CD4-positive, alpha-beta T cell (primary cell): ENCODE measurements at regions not wholly inside any gene's neighbourhood (a gene's known extent, or its start where the extent isn't known, plus 50 kb on each side); places are given as distances from the start of the nearest gene placed in this dataset.

ENCODE experiments used
- ATAC-seq: fragments of 200-7000 bp; cut with Tn5 transposase; one replicate; pipeline ENCODE4 v1.10.0; 2022; ENCODE audit warnings: mild to moderate bottlenecking; ENCODE audit not compliant: poor library complexity
- CTCF ChIA-PET: fragments of 350-600 bp; sonication (Branson Sonifier 250); formaldehyde crosslinking; loops from one replicate; lab custom pipeline; 2021; ENCODE audit warnings: antibody characterized with exemption, inconsistent platforms; lab: Charles Lee
- POLR2A ChIA-PET: fragments of 350-600 bp; sonication (Branson Sonifier 250); formaldehyde crosslinking; loops from one replicate; lab custom pipeline; 2021; ENCODE audit warnings: antibody characterized with exemption, inconsistent platforms; lab: Charles Lee
- DNase-seq, 14 experiments: peaks; one replicate each; pipeline ENCODE4 v3.0.0-alpha.2; 2013 to 2020; ENCODE audit warnings: mixed read lengths in 2 of 14
- H3K27ac ChIP-seq, 2 donors: one replicate each; pipeline versions ENCODE4 v1.5.1 to v1.7.0; 2013; ENCODE audit warnings: low read length in 2 of 2, low read depth in 1 of 2, mild to moderate bottlenecking in 1 of 2
- H3K27me3 ChIP-seq, 2 experiments: 1 replicate in 1 of 2; 2 replicates in 1 of 2; pipeline versions ENCODE4 v1.6.1 to v1.7.0; 2013; ENCODE audit warnings: low read length in 2 of 2, control low read depth in 1 of 2, mild to moderate bottlenecking in 1 of 2, moderate library complexity in 1 of 2; ENCODE audit not compliant: insufficient read depth in 2 of 2, control insufficient read depth in 1 of 2
- H3K36me3 ChIP-seq: one replicate; pipeline ENCODE4 v1.6.1; 2013; ENCODE audit warnings: low read length, control low read depth; ENCODE audit not compliant: insufficient read depth
- H3K4me1 ChIP-seq: one replicate; pipeline ENCODE4 v1.6.1; 2013; ENCODE audit warnings: low read length, control low read depth; ENCODE audit not compliant: insufficient read depth
- H3K4me3 ChIP-seq: one replicate; pipeline ENCODE4 v1.5.1; 2013; ENCODE audit warnings: mild to moderate bottlenecking, low read length, moderate library complexity
- H3K9me3 ChIP-seq, 2 experiments: 1 replicate in 1 of 2; 2 replicates in 1 of 2; pipeline versions ENCODE4 v1.6.1 to v1.7.0; 2013; ENCODE audit warnings: low read length in 2 of 2, mild to moderate bottlenecking in 2 of 2, control low read depth in 1 of 2, moderate library complexity in 1 of 2; ENCODE audit not compliant: control insufficient read depth in 1 of 2, insufficient read depth in 1 of 2
- H3K27ac Mint-ChIP-seq: one replicate; pipeline ENCODE4 v1.8.0; 2020; ENCODE audit warnings: mixed read lengths
- H3K27me3 Mint-ChIP-seq: one replicate; pipeline ENCODE4 v1.8.0; 2021; ENCODE audit warnings: mixed read lengths
- H3K36me3 Mint-ChIP-seq: one replicate; pipeline ENCODE4 v1.8.0; 2021; ENCODE audit warnings: low read depth, mixed read lengths
- H3K4me1 Mint-ChIP-seq: one replicate; pipeline ENCODE4 v1.8.0; 2021; ENCODE audit warnings: low read depth, mixed read lengths
- H3K4me3 Mint-ChIP-seq: one replicate; pipeline ENCODE4 v1.8.0; 2020; ENCODE audit warnings: mild to moderate bottlenecking, mixed read lengths
- H3K9me3 Mint-ChIP-seq: one replicate; pipeline ENCODE4 v1.8.0; 2020; ENCODE audit warnings: mixed read lengths
- CTCF ChIP-seq: fragments of 200-600 bp; IDR thresholded peaks from one replicate; pipeline ENCODE4 v1.8.0; 2022; ENCODE audit warnings: antibody characterized with exemption, mild to moderate bottlenecking
- intact Hi-C, 2 experiments: fragments of 100-400 bp; cut with DNase I in 1 of 2; cut with micrococcal nuclease in 1 of 2; formaldehyde crosslinking; loops; one replicate each; pipeline versions ENCODE4 v1.15.1 to v1.9.0; 2023 to 2025; cut with DNase I, micrococcal nuclease

- DNase-seq (no peak), ATAC-seq (no peak)
- no peak overlapping the region for H3K4me3 ChIP-seq
- Mint-ChIP-seq H3K9me3 (no peaks in the 10 kb centered on the region), H3K4me1 (no peaks in the 10 kb centered on the region), H3K36me3 (no peaks in the 10 kb centered on the region), H3K27me3 (peaks cover 25% of the 10 kb centered on the region), H3K4me3 (no peak overlapping the region), H3K27ac (no peak overlapping the region)
- H3K36me3 ChIP-seq = no peaks in the 10 kb centered on the region
- peaks cover 0 to under 1% of the 10 kb centered on the region in 2 experiments for H3K27me3 ChIP-seq
- H3K9me3 ChIP-seq = no peaks in the 10 kb centered on the region
- intact Hi-C loops = no loop called here
- no peak for TF ChIP-seq CTCF
- POLR2A ChIA-PET = no interaction called here
- no peak overlapping the region for H3K27ac ChIP-seq
- no peaks in the 10 kb centered on the region for H3K4me1 ChIP-seq
- CTCF ChIA-PET = no interaction called here
Measured at GRCh38 chr13:102933122-102933521, 87.3 kb downstream of the ERCC5 start.

DNA sequence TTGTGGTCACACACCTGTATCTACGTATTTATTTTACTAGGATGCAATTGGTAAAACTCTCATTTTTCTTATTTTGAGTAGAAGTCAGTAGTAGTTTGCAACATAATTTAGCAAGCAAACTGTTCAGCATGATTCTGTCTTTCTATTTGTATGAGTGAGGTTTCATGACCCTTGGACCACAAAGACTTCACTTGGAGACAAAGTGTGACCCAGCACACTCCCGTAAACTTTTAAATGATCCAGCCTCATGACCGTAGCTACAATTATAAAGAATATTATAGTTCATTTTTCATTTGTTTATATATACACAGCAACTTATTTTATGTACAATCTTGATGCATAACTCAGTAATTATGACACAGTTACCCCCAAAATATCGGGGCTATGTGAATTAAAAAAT, 86.5 kb downstream of the ERCC5 start:
- Histone ChIP-seq H3K4me1 (no peaks in the 10 kb centered on the region), H3K4me3 (no peak overlapping the region), H3K27ac (no peak overlapping the region), H3K9me3 (no peaks in the 10 kb centered on the region), H3K36me3 (no peaks in the 10 kb centered on the region), H3K27me3 (peaks cover 0 to 3% of the 10 kb centered on the region in 2 experiments)
- no peak for TF ChIP-seq CTCF
- ATAC-seq = no peak
- H3K36me3 Mint-ChIP-seq = no peaks in the 10 kb centered on the region
- no peak for DNase-seq
- POLR2A ChIA-PET = no interaction called here
- CTCF ChIA-PET = no interaction called here
- H3K4me1 Mint-ChIP-seq = no peaks in the 10 kb centered on the region
- H3K27ac Mint-ChIP-seq = no peak overlapping the region
- intact Hi-C loops = no loop called here
- H3K27me3 Mint-ChIP-seq = peaks cover 18% of the 10 kb centered on the region
- no peak overlapping the region for H3K4me3 Mint-ChIP-seq
- H3K9me3 Mint-ChIP-seq = no peaks in the 10 kb centered on the region

- no peaks in the 10 kb centered on the region for H3K9me3 ChIP-seq
- H3K4me3 ChIP-seq = no peak overlapping the region
- TF ChIP-seq CTCF = no peak
- intact Hi-C loops = no loop called here
- Mint-ChIP-seq H3K9me3 (peaks cover under 1% of the 10 kb centered on the region), H3K27ac (no peak overlapping the region), H3K4me1 (no peaks in the 10 kb centered on the region), H3K4me3 (no peak overlapping the region), H3K27me3 (peaks cover 22% of the 10 kb centered on the region), H3K36me3 (no peaks in the 10 kb centered on the region)
- no peak overlapping the region for H3K27ac ChIP-seq
- no peaks in the 10 kb centered on the region for H3K4me1 ChIP-seq
- no peaks in the 10 kb centered on the region for H3K36me3 ChIP-seq
- no peak for ATAC-seq
- CTCF ChIA-PET = no interaction called here
- H3K27me3 ChIP-seq = peaks cover 0 to 4% of the 10 kb centered on the region in 2 experiments
- no peak for DNase-seq
- POLR2A ChIA-PET = no interaction called here
Measured at GRCh38 chr13:102930566-102930965, 84.7 kb downstream of the ERCC5 start.
